Esophagus squamous epithelium (tissue), 5 donors: ENCODE measurements at regions not wholly inside any gene's neighbourhood (a gene's known extent, or its start where the extent isn't known, plus 50 kb on each side); places are given as distances from the start of the nearest gene placed in this dataset.

Source experiments
- DNase-seq: peaks from one replicate; lab custom pipeline; 2025; lab: John Stamatoyannopoulos, UW
- H3K27ac ChIP-seq, 4 donors: fragments of 200-600 bp; sonication (generic); one replicate each; pipeline ENCODE4 v1.5.1; 2016 to 2019; ENCODE audit warnings: mild to moderate bottlenecking in 1 of 4
- H3K27me3 ChIP-seq, 4 donors: fragments of 200-600 bp; sonication (generic); 1 replicate in 3 of 4; 2 replicates in 1 of 4; pipeline versions ENCODE4 v1.5.1 to v1.6.0; 2017 to 2021; ENCODE audit warnings: antibody characterized with exemption in 1 of 4
- H3K36me3 ChIP-seq, 3 donors: fragments of 200-600 bp; sonication (generic); one replicate each; pipeline ENCODE4 v1.5.1; 2016 to 2019
- H3K4me1 ChIP-seq, 3 donors: fragments of 200-600 bp; sonication (generic); one replicate each; pipeline ENCODE4 v1.5.1; 2017 to 2019
- H3K4me3 ChIP-seq, 4 donors: fragments of 200-600 bp; sonication (generic); 1 replicate in 3 of 4; 2 replicates in 1 of 4; pipeline ENCODE4 v1.5.1; 2016 to 2019; ENCODE audit warnings: mild to moderate bottlenecking in 2 of 4, moderate library complexity in 1 of 4
- H3K9me3 ChIP-seq, 3 donors: fragments of 200-600 bp; sonication (generic); one replicate each; pipeline ENCODE4 v1.5.1; 2016 to 2019
- POLR2A ChIP-seq, 4 donors: fragments of 450-650 bp; IDR thresholded peaks; one replicate each; pipeline ENCODE4 v1.6.1; 2017; ENCODE audit warnings: antibody characterized with exemption in 4 of 4, mild to moderate bottlenecking in 4 of 4, moderate library complexity in 3 of 4
- WGBS, 2 donors: methylation state at CpG; one replicate each; pipeline ENCODE4 v1.1.5; 2018; 5-methylcytosine and 5-hydroxymethylcytosine counted together
- intact Hi-C: fragments of 100-400 bp; cut with DNase I; formaldehyde crosslinking; loops from one replicate; pipeline ENCODE4 v1.15.0; 2022
- TF ChIP-seq, protein P1 (sequence below), 6 experiments: fragments of 450-650 bp in 4 of 6; fragments of 200-600 bp in 2 of 6; sonication (generic) in 2 of 6; IDR thresholded peaks; one replicate each; pipeline ENCODE4 v1.5.1; 2016 to 2019; ENCODE audit warnings: antibody characterized with exemption in 6 of 6, mild to moderate bottlenecking in 4 of 6, moderate library complexity in 4 of 6
- donor health status: DM: yes; HTN: yes; CAD: no.

DNA sequence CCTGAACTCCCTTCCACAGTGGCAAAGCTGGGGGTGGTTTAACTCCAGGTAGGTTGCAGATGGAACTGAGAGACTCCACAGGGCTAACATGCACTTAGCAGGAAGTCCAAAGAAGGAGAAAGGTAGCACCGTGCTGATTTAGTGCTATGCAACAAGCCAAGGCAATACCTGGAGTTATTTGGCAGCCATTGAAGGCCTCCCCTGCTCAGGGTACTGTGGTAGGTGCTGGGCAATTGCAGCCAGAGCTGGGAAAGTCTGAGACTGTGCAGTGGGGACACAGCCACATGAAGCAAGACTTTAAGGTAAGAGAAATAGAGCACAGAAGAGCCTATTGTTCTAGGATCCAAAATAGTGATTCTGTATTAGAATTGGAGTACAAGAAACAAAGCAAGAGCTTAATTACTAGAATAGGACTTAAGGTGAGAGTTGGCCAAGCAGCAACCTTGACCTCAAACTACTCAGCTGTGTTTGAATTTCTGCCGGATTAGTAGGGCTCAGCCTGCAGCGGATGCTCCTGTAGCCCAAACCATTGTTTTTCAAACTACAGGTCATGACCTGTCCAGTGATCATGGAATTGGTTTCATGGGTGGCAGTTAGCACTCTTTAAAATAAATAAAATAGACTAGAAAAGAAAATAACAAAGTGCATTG is 80.8 kb upstream of the STMND1 start:
- TF ChIP-seq POLR2A (IDR thresholded peaks at IDR 0.05) = no peak
- TF ChIP-seq, protein P1, sequence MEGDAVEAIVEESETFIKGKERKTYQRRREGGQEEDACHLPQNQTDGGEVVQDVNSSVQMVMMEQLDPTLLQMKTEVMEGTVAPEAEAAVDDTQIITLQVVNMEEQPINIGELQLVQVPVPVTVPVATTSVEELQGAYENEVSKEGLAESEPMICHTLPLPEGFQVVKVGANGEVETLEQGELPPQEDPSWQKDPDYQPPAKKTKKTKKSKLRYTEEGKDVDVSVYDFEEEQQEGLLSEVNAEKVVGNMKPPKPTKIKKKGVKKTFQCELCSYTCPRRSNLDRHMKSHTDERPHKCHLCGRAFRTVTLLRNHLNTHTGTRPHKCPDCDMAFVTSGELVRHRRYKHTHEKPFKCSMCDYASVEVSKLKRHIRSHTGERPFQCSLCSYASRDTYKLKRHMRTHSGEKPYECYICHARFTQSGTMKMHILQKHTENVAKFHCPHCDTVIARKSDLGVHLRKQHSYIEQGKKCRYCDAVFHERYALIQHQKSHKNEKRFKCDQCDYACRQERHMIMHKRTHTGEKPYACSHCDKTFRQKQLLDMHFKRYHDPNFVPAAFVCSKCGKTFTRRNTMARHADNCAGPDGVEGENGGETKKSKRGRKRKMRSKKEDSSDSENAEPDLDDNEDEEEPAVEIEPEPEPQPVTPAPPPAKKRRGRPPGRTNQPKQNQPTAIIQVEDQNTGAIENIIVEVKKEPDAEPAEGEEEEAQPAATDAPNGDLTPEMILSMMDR (IDR thresholded peaks at IDR 0.05) = no peak
- intact Hi-C loops = no loop called here
- Histone ChIP-seq H3K27me3 (no peaks in the 10 kb centered on the region), H3K4me1 (peaks cover 0 to 14% (median 5%) of the 10 kb centered on the region in 3 donors), H3K27ac (no peak overlapping the region), H3K4me3 (no peak overlapping the region), H3K36me3 (no peaks in the 10 kb centered on the region), H3K9me3 (peaks cover 0 to 14% (median 10%) of the 10 kb centered on the region in 3 donors)
- WGBS, 2 donors = 44 to 51% methylated on average over 3 of the region's 3 CpGs
- no peak for DNase-seq

DNA sequence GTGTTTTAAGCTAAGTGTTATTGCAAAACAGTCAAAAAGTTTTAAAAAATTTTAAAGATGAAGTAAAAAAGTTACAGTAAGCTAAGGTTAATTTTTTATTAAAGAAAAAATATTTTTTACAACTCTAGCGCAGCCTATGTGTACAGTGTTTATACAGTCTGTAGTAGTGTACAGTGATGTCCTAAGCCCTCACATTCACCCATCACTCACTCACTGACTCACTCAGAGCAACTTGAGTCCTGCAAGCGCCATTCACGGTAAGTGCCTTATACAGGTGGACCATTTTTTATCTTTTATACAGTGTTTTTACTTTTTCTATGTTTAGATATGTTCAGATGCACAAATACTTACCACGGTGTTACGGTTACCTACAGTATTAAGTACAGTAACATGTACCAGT is 83.4 kb upstream of the STMND1 start:
- Histone ChIP-seq H3K4me3 (no peak overlapping the region), H3K4me1 (peaks cover 0 to 18% (median 5%) of the 10 kb centered on the region in 3 donors), H3K27ac (no peak overlapping the region), H3K9me3 (no peaks in the 10 kb centered on the region), H3K36me3 (no peaks in the 10 kb centered on the region), H3K27me3 (no peaks in the 10 kb centered on the region)
- TF ChIP-seq POLR2A (IDR thresholded peaks at IDR 0.05) = no peak
- TF ChIP-seq, protein P1 (IDR thresholded peaks at IDR 0.05) = no peak
- intact Hi-C loops = no loop called here
- 88 to 92% methylated on average over 5 of the region's 5 CpGs for WGBS, 2 donors
- DNase-seq = no peak

DNA sequence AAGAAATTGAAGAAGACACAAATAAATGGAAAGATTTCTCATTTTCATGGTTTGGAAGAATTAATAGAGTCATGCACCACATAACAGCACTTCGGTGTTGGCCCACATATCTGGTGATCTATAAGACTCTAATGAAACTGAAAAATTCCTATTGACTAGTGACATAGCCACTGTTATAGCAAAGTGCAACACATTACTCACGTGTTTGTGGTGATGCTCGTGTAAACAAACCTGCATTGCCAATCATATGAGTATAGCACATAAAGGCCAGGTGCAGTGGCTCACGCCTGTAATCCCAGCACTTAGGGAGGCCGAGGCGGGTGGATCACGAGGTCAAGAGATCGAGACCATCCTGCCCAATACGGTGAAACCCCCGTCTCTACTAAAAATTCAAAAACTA is 84.4 kb upstream of the STMND1 start:
- Histone ChIP-seq H3K9me3 (no peaks in the 10 kb centered on the region), H3K36me3 (no peaks in the 10 kb centered on the region), H3K4me3 (no peak overlapping the region), H3K4me1 (peaks cover 0 to 18% (median 5%) of the 10 kb centered on the region in 3 donors), H3K27ac (no peak overlapping the region), H3K27me3 (no peaks in the 10 kb centered on the region)
- no peak for TF ChIP-seq POLR2A (IDR thresholded peaks at IDR 0.05)
- TF ChIP-seq, protein P1 (IDR thresholded peaks at IDR 0.05) = no peak
- 93 to 94% methylated on average over 10 of the region's 10 CpGs for WGBS, 2 donors
- DNase-seq = no peak
- intact Hi-C loops = no loop called here

DNA sequence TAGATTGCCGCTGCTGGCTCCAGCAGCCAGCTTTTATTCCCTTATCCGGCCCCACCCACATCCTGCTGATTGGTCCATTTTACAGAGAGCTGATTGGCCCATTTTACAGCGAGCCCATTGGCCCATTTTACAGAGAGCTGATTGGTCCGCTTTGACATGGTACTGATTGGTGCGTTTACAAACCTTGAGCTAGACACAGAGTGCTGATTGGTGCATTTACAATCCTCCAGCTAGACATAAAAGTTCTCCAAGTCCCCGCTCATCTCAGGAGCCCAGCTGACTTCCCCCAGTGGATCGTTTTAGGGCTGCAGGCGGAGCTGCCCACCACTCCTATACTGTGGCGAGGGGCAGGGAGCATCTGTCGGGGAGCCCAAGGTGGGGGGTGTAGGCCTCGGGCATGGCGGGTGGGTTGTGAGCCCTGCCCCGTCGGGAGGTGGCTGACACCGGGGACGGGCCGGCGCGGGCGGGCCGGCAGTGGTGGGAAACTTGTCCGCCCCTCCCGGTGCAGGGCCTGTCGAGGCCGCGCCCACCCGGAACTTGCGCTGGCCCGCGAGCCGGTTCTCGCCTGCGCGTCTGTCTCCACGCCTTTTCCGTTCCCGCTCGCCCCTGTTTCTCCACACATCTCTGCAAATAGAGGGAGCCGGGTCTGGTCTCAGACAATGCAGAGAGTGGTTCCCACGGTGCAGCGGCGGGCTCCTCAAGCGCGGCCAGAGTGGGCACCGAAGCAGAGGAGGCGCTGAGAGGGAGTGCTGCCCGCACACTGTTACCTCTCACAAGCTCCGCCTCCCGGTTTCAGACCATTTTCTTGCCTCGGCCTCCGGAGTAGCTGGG is 86.1 kb upstream of the STMND1 start:
- Histone ChIP-seq H3K36me3 (no peaks in the 10 kb centered on the region), H3K27ac (peak overlapping the region; percentile 1 to 60 (median 26)), H3K9me3 (no peaks in the 10 kb centered on the region), H3K27me3 (no peaks in the 10 kb centered on the region), H3K4me1 (peaks cover 0 to 9% (median 3%) of the 10 kb centered on the region in 3 donors), H3K4me3 (peak overlapping the region; percentile 26 to 62 (median 46))
- no peak for DNase-seq
- 42 to 51% methylated on average over 15 to 20 of the region's 51 CpGs for WGBS, 2 donors
- peak in 1 of 4 donors; percentile 18 for TF ChIP-seq POLR2A (IDR thresholded peaks at IDR 0.05)
- TF ChIP-seq, protein P1 (IDR thresholded peaks at IDR 0.05) = peak in 2 of 6 experiments; percentile 13 to 35
- intact Hi-C loops = no loop called here

DNA sequence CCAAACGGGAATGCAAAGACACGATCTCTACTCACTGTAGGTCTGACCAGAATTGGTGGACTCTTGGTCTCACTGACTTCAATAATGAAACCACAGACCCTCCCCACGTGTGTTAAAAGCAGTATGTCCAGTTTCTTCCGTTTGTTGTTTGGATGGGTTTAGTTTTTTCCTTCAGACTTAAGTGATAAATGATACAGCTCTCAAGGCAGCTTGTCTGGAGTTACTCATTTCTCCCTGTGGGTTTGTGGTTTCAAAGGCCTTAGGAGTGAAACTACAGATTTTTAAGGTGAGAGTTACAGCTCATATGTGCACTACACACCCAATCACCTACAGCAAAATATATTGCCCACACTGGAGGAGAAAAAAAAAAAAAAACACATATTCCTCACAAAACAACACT is 86.7 kb upstream of the STMND1 start:
- H3K4me1 ChIP-seq = peaks cover 0 to 9% (median 0%) of the 10 kb centered on the region in 3 donors
- no peaks in the 10 kb centered on the region for H3K27me3 ChIP-seq
- intact Hi-C loops = no loop called here
- no peaks in the 10 kb centered on the region for H3K36me3 ChIP-seq
- no peak overlapping the region for H3K27ac ChIP-seq
- TF ChIP-seq, protein P1 (IDR thresholded peaks at IDR 0.05) = no peak
- no peak for TF ChIP-seq POLR2A (IDR thresholded peaks at IDR 0.05)
- no peak for DNase-seq
- WGBS, 2 donors = 53 to 85% methylated on average over 4 of the region's 4 CpGs
- no peaks in the 10 kb centered on the region for H3K9me3 ChIP-seq
- no peak overlapping the region for H3K4me3 ChIP-seq
